HFFc6 (cell line): ENCODE measurements at regions not wholly inside any gene's neighbourhood (a gene's known extent, or its start where the extent isn't known, plus 50 kb on each side); places are given as distances from the start of the nearest gene placed in this dataset.

Experiments
- DNase-seq: peaks from one replicate; pipeline ENCODE4 v3.0.0-alpha.2; 2018
- H3K27ac Mint-ChIP-seq: 2 replicates; pipeline ENCODE4 v1.8.0; 2020; ENCODE audit warnings: mild to moderate bottlenecking, mixed read lengths
- H3K27me3 Mint-ChIP-seq: 2 replicates; pipeline ENCODE4 v1.8.0; 2021; ENCODE audit warnings: mild to moderate bottlenecking, moderate library complexity, mixed read lengths; ENCODE audit not compliant: insufficient read depth
- H3K36me3 Mint-ChIP-seq: 2 replicates; pipeline ENCODE4 v1.8.0; 2021; ENCODE audit warnings: low read depth, mixed read lengths
- H3K4me1 Mint-ChIP-seq: 2 replicates; pipeline ENCODE4 v1.8.0; 2020; ENCODE audit warnings: low read depth, mixed read lengths
- H3K4me3 Mint-ChIP-seq: 2 replicates; pipeline ENCODE4 v1.8.0; 2020; ENCODE audit warnings: mild to moderate bottlenecking, moderate library complexity, mixed read lengths
- H3K9me3 Mint-ChIP-seq: 2 replicates; pipeline ENCODE4 v1.8.0; 2020; ENCODE audit warnings: mild to moderate bottlenecking, mixed read lengths
- CTCF ChIP-seq: fragments of 200-600 bp; sonication (generic); IDR thresholded peaks from 2 replicates; pipeline ENCODE4 v1.5.0; 2021; ENCODE audit warnings: antibody characterized with exemption, mild to moderate bottlenecking

DNA sequence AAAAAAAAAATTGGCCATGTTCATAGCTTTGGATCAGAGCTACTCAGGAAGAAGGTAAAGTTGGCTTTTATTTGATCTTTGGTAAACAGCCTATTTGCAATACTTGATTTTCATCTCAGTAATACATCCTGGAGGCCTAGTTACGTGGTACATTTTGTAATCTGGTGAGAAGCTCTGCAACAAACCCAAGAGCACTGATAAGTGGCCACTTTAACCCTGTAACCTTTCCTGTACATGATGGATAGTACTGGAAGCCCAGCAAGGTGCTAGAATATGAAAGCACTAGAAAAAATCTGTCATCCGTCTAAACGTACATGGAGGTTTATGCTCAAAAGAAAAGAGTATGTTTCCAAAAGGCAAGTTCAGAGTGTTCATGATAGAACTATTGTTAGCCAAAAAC is 88.3 kb upstream of the BMP2K start:
- no peaks in the 10 kb centered on the region for H3K9me3 Mint-ChIP-seq
- H3K4me3 Mint-ChIP-seq, result no peak overlapping the region
- no peak for TF ChIP-seq CTCF
- H3K27me3 Mint-ChIP-seq, result no peaks in the 10 kb centered on the region; the same call in 1 of the 2 replicates
- no peaks in the 10 kb centered on the region for H3K36me3 Mint-ChIP-seq
- no peak for DNase-seq
- no peak overlapping the region for H3K27ac Mint-ChIP-seq
- H3K4me1 Mint-ChIP-seq, result peaks cover 58% of the 10 kb centered on the region

GRCh38 chr4:78688366-78688765 is 87.8 kb upstream of the BMP2K start:
- no peak for TF ChIP-seq CTCF
- H3K4me1 Mint-ChIP-seq, result peaks cover 61% of the 10 kb centered on the region
- H3K27ac Mint-ChIP-seq, result no peak overlapping the region
- DNase-seq, result no peak
- H3K4me3 Mint-ChIP-seq, result no peak overlapping the region
- H3K27me3 Mint-ChIP-seq, result no peaks in the 10 kb centered on the region; the same call in 1 of the 2 replicates
- H3K9me3 Mint-ChIP-seq, result no peaks in the 10 kb centered on the region
- no peaks in the 10 kb centered on the region for H3K36me3 Mint-ChIP-seq

DNA sequence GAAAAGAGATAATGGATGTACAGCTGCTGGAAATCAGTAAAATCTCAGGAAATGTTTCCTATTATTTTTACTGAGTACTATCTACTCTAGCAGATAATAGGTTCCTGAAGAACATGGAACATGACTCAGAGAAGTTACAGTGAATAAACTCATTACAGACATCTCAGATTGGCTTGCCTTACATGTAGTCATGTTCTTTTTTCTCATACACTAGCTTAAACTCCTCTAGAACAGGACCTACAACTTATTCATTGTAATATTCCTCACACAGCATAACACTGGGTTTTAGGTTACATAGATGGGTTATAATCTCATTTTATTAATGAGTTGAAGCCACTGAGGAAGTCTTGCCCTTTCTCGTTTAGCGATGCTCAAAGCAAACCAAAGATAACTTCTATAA is 86.9 kb upstream of the BMP2K start:
- no peaks in the 10 kb centered on the region; the same call in 1 of the 2 replicates for H3K27me3 Mint-ChIP-seq
- DNase-seq, result peak; percentile 11
- no peaks in the 10 kb centered on the region for H3K9me3 Mint-ChIP-seq
- H3K4me3 Mint-ChIP-seq, result no peak overlapping the region
- H3K27ac Mint-ChIP-seq, result no peak overlapping the region
- no peak for TF ChIP-seq CTCF
- peaks cover 62% of the 10 kb centered on the region for H3K4me1 Mint-ChIP-seq
- no peaks in the 10 kb centered on the region for H3K36me3 Mint-ChIP-seq

DNA sequence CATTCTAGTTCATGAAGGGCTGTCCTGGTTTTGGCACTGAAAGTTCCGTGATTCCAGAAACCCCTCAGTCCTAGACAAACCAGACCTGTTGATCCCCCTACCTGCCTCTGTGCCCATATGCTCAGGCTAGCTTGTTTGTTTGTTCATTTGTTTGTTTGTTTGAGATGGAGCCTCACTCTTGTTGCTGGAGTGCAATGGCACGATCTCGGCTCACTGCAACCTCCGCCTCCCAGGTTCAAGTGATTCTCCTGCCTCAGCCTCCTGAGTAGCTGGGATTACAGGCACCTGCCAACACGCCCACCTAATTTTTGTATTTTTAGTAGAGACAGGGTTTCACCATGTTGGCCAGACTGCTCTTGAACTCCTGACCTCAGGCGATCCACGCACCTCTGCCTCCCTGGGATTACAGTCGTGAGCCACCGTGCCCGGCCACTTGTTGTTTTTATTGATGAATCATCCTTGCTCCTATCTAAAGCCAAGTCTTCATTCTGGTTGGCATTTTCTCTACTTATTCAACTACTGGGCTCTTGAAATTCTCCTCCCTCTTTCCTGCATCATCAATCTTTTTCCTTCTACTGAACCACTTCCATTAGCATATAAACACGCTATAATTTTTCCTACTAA is 86.3 kb upstream of the BMP2K start:
- DNase-seq, result no peak

GRCh38 chr4:78691334-78691754 is 84.8 kb upstream of the BMP2K start:
- Mint-ChIP-seq H3K4me3 (no peak overlapping the region; the same call in 1 of the 2 replicates), H3K27ac (no peak overlapping the region; the same call in 1 of the 2 replicates), H3K9me3 (no peaks in the 10 kb centered on the region), H3K36me3 (no peaks in the 10 kb centered on the region), H3K4me1 (peaks cover 56% of the 10 kb centered on the region), H3K27me3 (no peaks in the 10 kb centered on the region; the same call in 1 of the 2 replicates)
- no peak for TF ChIP-seq CTCF
- no peak for DNase-seq

More for the DNA sequence above, 86.3 kb upstream of the BMP2K start:
- no peaks in the 10 kb centered on the region for H3K9me3 Mint-ChIP-seq
- no peaks in the 10 kb centered on the region for H3K36me3 Mint-ChIP-seq
- H3K27ac Mint-ChIP-seq, result no peak overlapping the region; the same call in 1 of the 2 replicates
- no peaks in the 10 kb centered on the region; the same call in 1 of the 2 replicates for H3K27me3 Mint-ChIP-seq
- no peak for TF ChIP-seq CTCF
- peaks cover 56% of the 10 kb centered on the region for H3K4me1 Mint-ChIP-seq
- no peak overlapping the region for H3K4me3 Mint-ChIP-seq
